OCI-LY3 (cell line): ENCODE measurements at regions not wholly inside any gene's neighbourhood (a gene's known extent, or its start where the extent isn't known, plus 50 kb on each side); places are given as distances from the start of the nearest gene placed in this dataset.

ENCODE experiments used
- CTCF ChIP-seq: fragments of 200-600, 300-600 bp; sonication (generic); IDR thresholded peaks from 2 replicates; pipeline ENCODE4 v1.5.1; 2014; ENCODE audit warnings: antibody characterized with exemption, low read length, low read depth
- EZH2phosphoT487 ChIP-seq: fragments of 200-600 bp; shearing (Covaris generic); IDR thresholded peaks from 2 replicates; pipeline ENCODE4 v1.6.1; 2018; ENCODE audit warnings: antibody characterized with exemption, mixed run types, low read depth

- TF ChIP-seq CTCF (no peak), EZH2phosphoT487 (no peak)
These were observed 138.9 kb upstream of the SLC7A14 start for GRCh38 chr3:170724599-170725280.
